DOHH2 (cell line): ENCODE measurements at regions not wholly inside any gene's neighbourhood (a gene's known extent, or its start where the extent isn't known, plus 50 kb on each side); places are given as distances from the start of the nearest gene placed in this dataset.

Source experiments
- EZH2phosphoT487 ChIP-seq: fragments of 200-600 bp; sonication (generic); IDR thresholded peaks from 2 replicates; pipeline ENCODE4 v1.6.1; 2017; ENCODE audit warnings: borderline replicate concordance, mild to moderate bottlenecking, antibody characterized with exemption, low read length, moderate library complexity, mixed read lengths
- TF ChIP-seq, protein P1 (sequence below): fragments of 200-600 bp; sonication (generic); IDR thresholded peaks from one replicate; pipeline ENCODE4 v1.5.1; 2014; ENCODE audit warnings: antibody characterized with exemption, mild to moderate bottlenecking, low read depth, low read length; ENCODE audit not compliant: poor library complexity, severe bottlenecking

DNA sequence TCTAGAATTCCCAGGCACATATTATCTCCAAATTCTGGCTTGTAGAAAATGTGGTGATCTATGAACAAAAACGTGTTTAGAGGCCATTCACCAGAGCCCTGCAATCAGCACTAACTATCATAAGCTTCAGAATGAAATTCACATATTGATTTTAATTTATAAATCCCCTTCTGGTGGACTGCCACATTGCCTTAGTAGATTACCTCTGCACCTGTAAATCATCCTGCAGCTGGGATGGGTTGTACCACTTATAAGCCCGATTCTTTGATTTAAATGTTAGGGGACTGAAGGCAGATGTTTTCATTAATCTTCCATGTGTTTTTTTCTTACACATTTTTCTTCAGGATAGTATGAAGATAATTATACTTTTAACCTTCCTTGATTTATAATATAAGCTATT lies 140.7 kb upstream of the PTPRD start:
- TF ChIP-seq, protein P1, sequence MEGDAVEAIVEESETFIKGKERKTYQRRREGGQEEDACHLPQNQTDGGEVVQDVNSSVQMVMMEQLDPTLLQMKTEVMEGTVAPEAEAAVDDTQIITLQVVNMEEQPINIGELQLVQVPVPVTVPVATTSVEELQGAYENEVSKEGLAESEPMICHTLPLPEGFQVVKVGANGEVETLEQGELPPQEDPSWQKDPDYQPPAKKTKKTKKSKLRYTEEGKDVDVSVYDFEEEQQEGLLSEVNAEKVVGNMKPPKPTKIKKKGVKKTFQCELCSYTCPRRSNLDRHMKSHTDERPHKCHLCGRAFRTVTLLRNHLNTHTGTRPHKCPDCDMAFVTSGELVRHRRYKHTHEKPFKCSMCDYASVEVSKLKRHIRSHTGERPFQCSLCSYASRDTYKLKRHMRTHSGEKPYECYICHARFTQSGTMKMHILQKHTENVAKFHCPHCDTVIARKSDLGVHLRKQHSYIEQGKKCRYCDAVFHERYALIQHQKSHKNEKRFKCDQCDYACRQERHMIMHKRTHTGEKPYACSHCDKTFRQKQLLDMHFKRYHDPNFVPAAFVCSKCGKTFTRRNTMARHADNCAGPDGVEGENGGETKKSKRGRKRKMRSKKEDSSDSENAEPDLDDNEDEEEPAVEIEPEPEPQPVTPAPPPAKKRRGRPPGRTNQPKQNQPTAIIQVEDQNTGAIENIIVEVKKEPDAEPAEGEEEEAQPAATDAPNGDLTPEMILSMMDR, result no peak
- no peak for TF ChIP-seq EZH2phosphoT487
